IMR-90 (cell line): ENCODE measurements at regions not wholly inside any gene's neighbourhood (a gene's known extent, or its start where the extent isn't known, plus 50 kb on each side); places are given as distances from the start of the nearest gene placed in this dataset.

Experiments used
- ATAC-seq: fragments of 200-7000 bp; cut with Tn5 transposase; 2 replicates; pipeline ENCODE4 v1.9.1; 2020; ENCODE audit warnings: low read depth, mild to moderate bottlenecking, moderate library complexity
- BruUV-seq: library from RNA; stranded (reverse); fragments of 400-500 nt; replicated peaks from 2 replicates; lab custom pipeline; 2021; lab: Mats Ljungman, UMichigan
- CTCF ChIA-PET: fragments of 300-600 bp; formaldehyde crosslinking; extraction: SDS; loops from one replicate; lab custom pipeline; 2021; ENCODE audit warnings: antibody characterized with exemption; lab: Yijun Ruan, JAX
- POLR2A ChIA-PET: fragments of 300-600 bp; sonication (Branson Sonifier 250); formaldehyde crosslinking; loops from one replicate; lab custom pipeline; 2022; ENCODE audit warnings: antibody characterized with exemption; ENCODE audit not compliant: unreplicated experiment; lab: Charles Lee
- DNase-seq: peaks from one replicate; pipeline ENCODE4 v3.0.0; 2013
- H2AFZ ChIP-seq: replicated peaks from 2 replicates; pipeline ENCODE3; 2013; ENCODE audit warnings: low read length, mild to moderate bottlenecking; ENCODE audit not compliant: poor library complexity
- H2AK5ac ChIP-seq: 2 replicates; pipeline ENCODE4 v1.6.1; 2013; ENCODE audit warnings: low read depth, low read length, inconsistent platforms
- H2AK9ac ChIP-seq: replicated peaks from 2 replicates; pipeline ENCODE3; 2013; ENCODE audit warnings: mild to moderate bottlenecking, low read depth, low read length, moderate library complexity; ENCODE audit not compliant: poor library complexity
- H2BK120ac ChIP-seq: 2 replicates; pipeline ENCODE4 v1.6.1; 2013; ENCODE audit warnings: low read depth, low read length, inconsistent platforms
- H2BK15ac ChIP-seq: 3 replicates; pipeline ENCODE4 v1.6.1; 2013; ENCODE audit warnings: low read depth, low read length, inconsistent platforms
- H2BK20ac ChIP-seq: 2 replicates; pipeline ENCODE4 v1.6.1; 2013; ENCODE audit warnings: low read depth, mild to moderate bottlenecking, inconsistent platforms, low read length, moderate library complexity
- H2BK5ac ChIP-seq: 2 replicates; pipeline ENCODE4 v1.6.1; 2013; ENCODE audit warnings: mild to moderate bottlenecking, low read depth, low read length, inconsistent platforms; ENCODE audit not compliant: poor library complexity, severe bottlenecking
- H3K14ac ChIP-seq: replicated peaks from 2 replicates; pipeline ENCODE4 v1.6.1; 2013; ENCODE audit warnings: low read depth, low read length, inconsistent platforms
- H3K18ac ChIP-seq: 2 replicates; pipeline ENCODE4 v1.6.1; 2013; ENCODE audit warnings: low read depth, low read length, control low read depth
- H3K23ac ChIP-seq: 2 replicates; pipeline ENCODE4 v1.6.1; 2013; ENCODE audit warnings: low read depth, low read length, inconsistent platforms
- H3K27ac ChIP-seq: 2 replicates; pipeline ENCODE4 v1.5.1; 2013; ENCODE audit warnings: mild to moderate bottlenecking, control low read depth, low read length; ENCODE audit not compliant: insufficient read depth
- H3K27me3 ChIP-seq: 2 replicates; pipeline ENCODE4 v1.6.1; 2013; ENCODE audit warnings: low read length; ENCODE audit not compliant: control insufficient read depth, insufficient read depth
- H3K36me3 ChIP-seq: 2 replicates; pipeline ENCODE4 v1.6.1; 2013; ENCODE audit warnings: low read length, mixed read lengths; ENCODE audit not compliant: control insufficient read depth, insufficient read depth
- H3K4ac ChIP-seq: 2 replicates; pipeline ENCODE4 v1.6.1; 2013; ENCODE audit warnings: low read depth, low read length, inconsistent platforms
- H3K4me1 ChIP-seq: 2 replicates; pipeline ENCODE4 v1.6.1; 2013; ENCODE audit warnings: low read length, mixed read lengths; ENCODE audit not compliant: control insufficient read depth, insufficient read depth
- H3K4me2 ChIP-seq: 2 replicates; pipeline ENCODE4 v1.6.1; 2013; ENCODE audit warnings: low read depth, mild to moderate bottlenecking, control low read depth, low read length, moderate library complexity
- H3K4me3 ChIP-seq: 2 replicates; pipeline ENCODE4 v1.5.1; 2013; ENCODE audit warnings: low read depth, mild to moderate bottlenecking, control low read depth, low read length, moderate library complexity; ENCODE audit not compliant: insufficient read depth
- H3K56ac ChIP-seq: 2 replicates; pipeline ENCODE4 v1.6.1; 2013; ENCODE audit warnings: low read length, inconsistent platforms; ENCODE audit not compliant: insufficient read depth; ENCODE audit errors: extremely low read depth
- H3K79me1 ChIP-seq, 2 experiments: 2 replicates each; pipeline ENCODE4 v1.6.1; 2013; ENCODE audit warnings: low read length in 2 of 2, inconsistent platforms in 1 of 2, low read depth in 1 of 2
- H3K9ac ChIP-seq: 2 replicates; pipeline ENCODE4 v1.6.1; 2013; ENCODE audit warnings: low read depth, low read length, control low read depth
- H3K9me1 ChIP-seq: 2 replicates; pipeline ENCODE4 v1.6.1; 2013; ENCODE audit warnings: low read length, inconsistent platforms; ENCODE audit not compliant: insufficient read depth
- H3K9me3 ChIP-seq: 2 replicates; pipeline ENCODE4 v1.6.1; 2013; ENCODE audit warnings: low read length; ENCODE audit not compliant: control insufficient read depth, insufficient read depth
- H4K20me1 ChIP-seq: 2 replicates; pipeline ENCODE4 v1.6.1; 2013; ENCODE audit warnings: low read length, inconsistent platforms; ENCODE audit not compliant: insufficient read depth
- H4K5ac ChIP-seq: 2 replicates; pipeline ENCODE4 v1.6.1; 2013; ENCODE audit warnings: mild to moderate bottlenecking, low read depth, low read length, control low read depth
- H4K8ac ChIP-seq, 2 experiments: 2 replicates each; pipeline ENCODE4 v1.6.1; 2013; ENCODE audit warnings: low read depth in 2 of 2, low read length in 2 of 2, control low read depth in 1 of 2, inconsistent platforms in 1 of 2
- H4K91ac ChIP-seq: 2 replicates; pipeline ENCODE4 v1.6.1; 2013; ENCODE audit warnings: low read depth, low read length, inconsistent platforms; ENCODE audit not compliant: insufficient read depth
- CHD1 ChIP-seq: IDR thresholded peaks from 2 replicates; pipeline ENCODE4 v1.6.1; 2012; ENCODE audit warnings: low read depth, low read length, improper control_type of control experiment
- FOS ChIP-seq: fragments of 150-350 bp; IDR thresholded peaks from 2 replicates; pipeline ENCODE4 v1.6.1; 2016; ENCODE audit warnings: low read depth, low read length
- MXI1 ChIP-seq: IDR thresholded peaks from 2 replicates; pipeline ENCODE4 v1.6.1; 2012; ENCODE audit warnings: low read depth, mild to moderate bottlenecking, low read length, moderate library complexity, borderline replicate concordance
- POLR2A ChIP-seq: IDR thresholded peaks from 2 replicates; pipeline ENCODE4 v1.6.1; 2012; ENCODE audit warnings: mild to moderate bottlenecking, low read depth, low read length
- RAD21 ChIP-seq: IDR thresholded peaks from 2 replicates; pipeline ENCODE4 v1.6.1; 2012; ENCODE audit warnings: low read length, improper control_type of control experiment
- RCOR1 ChIP-seq: IDR thresholded peaks from 2 replicates; pipeline ENCODE4 v1.6.1; 2012; ENCODE audit warnings: mild to moderate bottlenecking, low read length, improper control_type of control experiment; ENCODE audit not compliant: insufficient replicate concordance
- SMC3 ChIP-seq: fragments of 150-350 bp; IDR thresholded peaks from 2 replicates; pipeline ENCODE4 v1.6.1; 2016; ENCODE audit warnings: low read depth, mild to moderate bottlenecking, antibody characterized with exemption, low read length, moderate library complexity
- USF2 ChIP-seq: fragments of 150-350 bp; IDR thresholded peaks from 2 replicates; pipeline ENCODE4 v1.6.1; 2017; ENCODE audit warnings: mild to moderate bottlenecking, antibody characterized with exemption, low read length, low read depth
- WGBS, 2 experiments: methylation state at CpG; one replicate each; pipeline versions ENCODE4 v1.1.5 to v1.1.7; 2013; ENCODE audit warnings: missing lambda C conversion rate in 2 of 2; ENCODE audit not compliant: insufficient read length in 1 of 2; ENCODE audit errors: extremely low coverage in 2 of 2; 5-methylcytosine and 5-hydroxymethylcytosine counted together
- dilution Hi-C: fragments of 300-500 bp; cut with HindIII; formaldehyde crosslinking; loops from one replicate; pipeline ENCODE4 v1.14.3; 2018; ENCODE audit warnings: low sequenced_read_pairs; ENCODE audit not compliant: unreplicated experiment
- in situ Hi-C: fragments of 300-500 bp; cut with MboI; formaldehyde crosslinking; loops from 3 replicates; pipeline ENCODE4 v1.14.3; 2019; ENCODE audit warnings: low sequenced_read_pairs, inconsistent platforms, mixed read lengths
- intact Hi-C: fragments of 100-400 bp; cut with micrococcal nuclease; formaldehyde crosslinking; loops from 2 replicates; pipeline ENCODE4 v1.10.0; 2022

GRCh38 chr15:53882311-53882710 lies 95.9 kb upstream of the UNC13C start:
- no peak overlapping the region for H2BK5ac ChIP-seq
- ATAC-seq (no peak), DNase-seq (no peak)
- H2BK20ac ChIP-seq, result no peak overlapping the region
- no peak overlapping the region for H4K5ac ChIP-seq
- H3K79me1 ChIP-seq, result no peaks in the 10 kb centered on the region
- H4K8ac ChIP-seq, result no peak overlapping the region
- no peaks in the 10 kb centered on the region for H3K36me3 ChIP-seq
- dilution Hi-C loops (no loop called here), in situ Hi-C loops (no loop called here), intact Hi-C loops (no loop called here)
- TF ChIP-seq CHD1 (no peak), RCOR1 (no peak), SMC3 (no peak), POLR2A (no peak), RAD21 (no peak), FOS (no peak), USF2 (no peak), MXI1 (no peak)
- H3K27ac ChIP-seq, result no peak overlapping the region
- no peak overlapping the region for H3K4me2 ChIP-seq
- no TSS peak for BruUV-seq
- no peak overlapping the region for H2BK120ac ChIP-seq
- H3K56ac ChIP-seq, result no peak overlapping the region
- H3K27me3 ChIP-seq, result no peaks in the 10 kb centered on the region
- no peak overlapping the region for H3K14ac ChIP-seq
- no peak overlapping the region for H3K18ac ChIP-seq
- ChIA-PET POLR2A (no interaction called here), CTCF (no interaction called here)
- no peak overlapping the region for H4K91ac ChIP-seq
- 0 out of 2 replicates have a peak, but pooled peaks cover 2% of the 10 kb centered on the region for H3K9me3 ChIP-seq
- no peak overlapping the region for H2AFZ ChIP-seq
- H3K4me1 ChIP-seq, result no peaks in the 10 kb centered on the region
- no peaks in the 10 kb centered on the region for H4K20me1 ChIP-seq
- no CpG with 5 or more reads among the region's 1 CpG for WGBS, 2 experiments
- H3K4me3 ChIP-seq, result no peak overlapping the region
- no peak overlapping the region for H2AK5ac ChIP-seq
- H3K9me1 ChIP-seq, result no peaks in the 10 kb centered on the region
- no peak overlapping the region for H3K9ac ChIP-seq
- no peak overlapping the region for H2BK15ac ChIP-seq
- no peak overlapping the region for H2AK9ac ChIP-seq
- no peak overlapping the region for H3K23ac ChIP-seq
- no peak overlapping the region for H3K4ac ChIP-seq
